Activated CD8-positive, alpha-beta memory T cell treated with anti-CD3 and anti-CD28 coated beads for 36 hours (primary cell): ENCODE measurements at regions not wholly inside any gene's neighbourhood (a gene's known extent, or its start where the extent isn't known, plus 50 kb on each side); places are given as distances from the start of the nearest gene placed in this dataset.

Source experiments
- CTCF ChIA-PET: fragments of 350-600 bp; sonication (Branson Sonifier 250); formaldehyde crosslinking; loops from one replicate; lab custom pipeline; 2021; ENCODE audit warnings: antibody characterized with exemption; lab: Charles Lee
- POLR2A ChIA-PET: fragments of 350-600 bp; sonication (Branson Sonifier 250); formaldehyde crosslinking; loops from one replicate; lab custom pipeline; 2021; ENCODE audit warnings: antibody characterized with exemption; lab: Charles Lee

DNA sequence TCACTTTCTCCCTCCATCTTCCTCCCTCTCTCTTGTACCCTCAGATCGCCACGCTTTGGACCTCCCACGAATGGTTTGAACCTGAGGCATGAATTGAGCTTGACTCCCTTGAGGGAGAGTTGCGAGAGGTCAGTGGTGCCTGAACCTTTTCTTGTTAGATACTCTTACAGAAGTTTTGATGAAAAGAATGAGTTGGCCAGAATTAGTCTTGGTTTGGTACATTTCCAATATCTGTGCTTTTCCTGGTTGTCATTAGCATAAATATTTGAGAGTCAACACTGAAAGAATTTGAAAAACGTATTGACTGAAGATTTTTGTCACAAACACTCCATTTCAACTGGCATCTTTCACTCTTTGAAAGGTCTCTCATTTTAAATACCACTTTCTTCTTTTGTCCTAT, 510.6 kb upstream of the DIPK2B start:
- POLR2A ChIA-PET = interaction anchor here (2.3 kb wide), 1 partner anchor 47 kb away, joined by 16 read pairs; no protein-coding TSS in a partner anchor
- CTCF ChIA-PET = interaction anchor here (0.6 kb wide), 1 partner anchor 236 kb away, joined by 4 read pairs; no protein-coding TSS in a partner anchor

- CTCF ChIA-PET = interaction anchor here (1.0 kb wide), 1 partner anchor 48 kb away, joined by 3 read pairs; no protein-coding TSS in a partner anchor
- POLR2A ChIA-PET = interaction anchor here (0.6 to 2.3 kb wide), 4 partner anchors 48 to 114 kb away, joined by 3 to 16 read pairs (median 6); no protein-coding TSS in a partner anchor
Measured at GRCh38 chrX:45710081-45710801, 509.6 kb upstream of the DIPK2B start.

- ChIA-PET CTCF (no interaction called here), POLR2A (interaction anchor here (0.6 to 2.3 kb wide), 3 partner anchors 49 to 88 kb away, joined by 3 to 16 read pairs (median 7); no protein-coding TSS in a partner anchor)
Measured at GRCh38 chrX:45709381-45709780, 508.7 kb upstream of the DIPK2B start.

DNA sequence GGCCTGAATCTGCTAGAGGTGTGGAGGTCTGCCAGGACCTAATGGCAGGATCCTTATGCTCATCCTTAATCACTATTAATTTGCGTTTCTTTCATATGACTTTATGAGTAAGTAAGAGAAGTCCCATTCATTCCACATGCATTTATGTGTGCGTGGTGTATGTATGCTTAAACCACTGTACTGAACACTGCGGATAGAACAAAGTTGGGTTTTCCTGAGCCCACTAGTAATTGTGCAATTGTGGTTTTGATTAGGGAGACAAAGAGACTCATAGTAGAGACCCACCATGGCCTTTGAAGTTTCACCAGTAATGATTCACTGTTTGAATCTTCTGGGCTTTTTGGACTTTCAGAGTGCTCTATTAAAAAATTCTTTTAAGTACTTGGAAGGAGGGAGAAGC, 498.5 kb upstream of the DIPK2B start:
- POLR2A ChIA-PET = no interaction called here
- CTCF ChIA-PET = no interaction called here

DNA sequence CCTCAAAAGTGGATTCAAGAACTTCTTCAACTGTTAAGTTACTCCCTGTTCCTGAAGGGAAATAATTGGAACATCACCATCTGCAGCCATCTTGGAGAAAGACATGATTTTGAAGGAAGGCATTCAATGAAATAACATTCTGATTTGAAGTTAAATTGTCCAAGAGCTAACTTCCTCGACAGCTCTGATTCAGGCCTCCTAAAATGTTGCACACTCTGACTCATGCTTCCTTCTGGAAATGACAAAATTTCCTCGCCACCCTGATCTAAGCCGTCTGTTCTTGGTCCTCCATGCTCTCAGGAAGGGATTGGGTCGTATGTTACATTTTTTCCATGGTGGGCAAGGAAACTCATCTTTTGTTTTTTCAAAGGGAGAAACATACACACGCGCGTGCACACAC, 496.9 kb upstream of the DIPK2B start:
- POLR2A ChIA-PET = no interaction called here
- CTCF ChIA-PET = no interaction called here

- ChIA-PET POLR2A (no interaction called here), CTCF (no interaction called here)
Measured at GRCh38 chrX:45696736-45697135, 496.1 kb upstream of the DIPK2B start.

GRCh38 chrX:45689971-45690370, 489.3 kb upstream of the DIPK2B start:
- POLR2A ChIA-PET = no interaction called here
- CTCF ChIA-PET = no interaction called here

- ChIA-PET CTCF (no interaction called here), POLR2A (no interaction called here)
Measured at GRCh38 chrX:45683914-45684313, 483.2 kb upstream of the DIPK2B start.

- CTCF ChIA-PET = no interaction called here
- POLR2A ChIA-PET = no interaction called here
Measured at GRCh38 chrX:45681891-45682290, 481.2 kb upstream of the DIPK2B start.

DNA sequence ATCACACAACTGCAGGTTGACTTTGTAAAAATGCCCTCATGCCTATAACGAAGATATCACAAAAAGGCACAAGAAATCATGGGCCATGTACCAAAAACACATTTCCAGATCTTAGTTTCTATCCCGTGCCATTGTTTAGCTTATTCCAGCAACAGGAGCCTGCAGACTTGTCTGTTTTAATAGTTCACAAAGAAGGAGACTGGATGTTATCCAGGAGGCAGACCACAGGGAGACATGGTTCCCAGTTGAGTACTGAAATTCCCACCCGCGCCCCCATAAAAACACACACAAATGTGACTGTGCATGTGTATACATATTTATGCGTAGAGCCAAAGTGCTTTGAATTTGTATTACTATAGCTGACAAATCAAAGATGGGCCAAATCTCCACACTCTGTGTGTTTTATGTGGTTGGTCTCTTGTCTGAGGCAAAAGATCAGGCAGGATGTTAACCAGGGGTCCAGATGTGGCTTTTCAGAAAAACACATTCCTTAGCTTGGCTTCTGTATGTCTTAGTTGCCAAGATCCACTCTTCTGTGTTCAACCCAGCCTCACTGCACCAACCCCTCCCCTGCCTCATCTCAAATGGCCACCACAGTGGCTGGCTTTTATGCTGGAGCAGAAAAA, 469.2 kb upstream of the DIPK2B start:
- POLR2A ChIA-PET = no interaction called here

GRCh38 chrX:45668686-45669443, 468.2 kb upstream of the DIPK2B start:
- ChIA-PET POLR2A (no interaction called here), CTCF (interaction anchor here (1.0 kb wide), 1 partner anchor 21 kb away, joined by 3 read pairs; no protein-coding TSS in a partner anchor)

More for the DNA sequence above, 469.2 kb upstream of the DIPK2B start:
- CTCF ChIA-PET = interaction anchor here (1.0 kb wide), 1 partner anchor 22 kb away, joined by 3 read pairs; no protein-coding TSS in a partner anchor

DNA sequence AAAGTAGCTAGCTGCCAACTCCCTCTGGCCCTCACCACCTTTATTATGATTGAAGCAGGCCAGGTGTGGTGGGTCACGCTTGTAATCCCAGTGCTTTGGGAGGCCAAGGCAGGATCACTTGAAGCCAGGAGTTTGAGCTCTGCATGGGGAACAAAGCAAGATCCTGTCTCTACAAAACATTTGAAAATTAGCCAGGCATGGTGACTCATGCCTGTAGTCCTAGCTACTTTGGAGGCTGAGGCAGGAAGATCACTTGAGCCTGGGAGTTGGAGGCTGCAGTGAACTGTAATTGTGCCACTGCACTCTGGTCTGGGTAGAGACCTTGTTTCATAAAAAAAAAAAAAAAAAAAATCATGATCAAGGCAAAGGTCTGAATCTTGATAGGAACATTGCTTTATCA, 467.0 kb upstream of the DIPK2B start:
- CTCF ChIA-PET = no interaction called here
- POLR2A ChIA-PET = no interaction called here

GRCh38 chrX:45664727-45665290, 464.1 kb upstream of the DIPK2B start:
- CTCF ChIA-PET = no interaction called here
- POLR2A ChIA-PET = no interaction called here

DNA sequence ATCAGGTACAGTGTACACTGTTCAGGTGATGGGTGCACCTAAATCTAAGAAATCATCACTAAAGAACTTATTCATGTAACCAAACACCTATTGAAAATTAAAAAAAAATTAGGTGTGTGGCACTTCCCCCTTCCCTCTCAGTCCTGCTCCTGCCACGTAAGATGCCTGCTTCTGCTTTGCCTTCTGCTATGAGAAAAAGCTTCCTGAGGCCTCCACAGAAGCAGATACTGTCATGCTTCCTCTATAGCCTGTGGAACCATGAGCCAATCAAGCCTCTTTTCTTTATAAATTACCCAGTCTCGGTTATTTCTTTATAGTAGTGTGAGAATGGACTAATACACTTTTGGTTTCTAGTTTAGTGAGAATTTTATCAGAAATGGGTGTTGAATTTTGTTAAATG, 459.8 kb upstream of the DIPK2B start:
- ChIA-PET CTCF (no interaction called here), POLR2A (no interaction called here)

DNA sequence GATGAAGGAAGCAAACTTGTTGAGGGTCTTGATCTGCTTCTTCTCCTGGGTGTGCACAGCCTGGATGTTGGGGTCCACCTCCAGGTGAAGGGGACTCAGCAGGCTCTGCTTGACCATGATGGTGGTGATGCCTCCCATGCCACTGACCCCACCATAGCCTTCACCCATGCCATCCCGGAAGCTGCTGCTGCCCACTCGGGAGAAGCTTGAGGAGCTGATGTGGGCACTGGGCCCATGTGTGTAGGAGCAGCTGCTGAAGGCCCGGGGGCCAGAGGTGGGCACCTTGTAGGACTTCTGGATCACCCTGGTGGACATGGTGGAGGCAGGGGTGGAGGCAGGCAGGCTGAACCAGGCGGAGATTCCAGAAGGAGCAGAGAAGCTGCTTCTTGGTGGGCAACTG, 432.7 kb upstream of the DIPK2B start:
- ChIA-PET POLR2A (no interaction called here), CTCF (no interaction called here)

DNA sequence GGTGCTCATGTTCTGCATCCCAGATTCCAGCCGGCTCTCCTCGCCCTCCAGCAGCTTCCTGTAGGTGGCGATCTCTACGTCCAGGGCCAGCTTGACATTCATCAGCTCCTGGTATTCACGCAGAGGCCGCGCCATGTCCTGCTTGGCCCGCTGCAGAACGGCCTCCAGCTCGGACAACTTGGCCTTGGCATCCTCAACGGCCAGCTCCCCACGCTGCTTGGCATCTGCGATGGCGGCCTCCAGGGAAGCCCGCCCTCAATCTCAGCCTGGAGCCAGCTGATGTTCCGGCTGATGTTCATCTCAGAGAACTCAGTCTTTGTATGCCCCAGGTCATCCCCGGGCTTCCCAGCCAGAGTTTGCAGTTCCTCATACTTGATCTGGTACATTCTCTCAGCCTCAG, 431.8 kb upstream of the DIPK2B start:
- POLR2A ChIA-PET = no interaction called here
- CTCF ChIA-PET = no interaction called here

GRCh38 chrX:45630078-45630477, 429.4 kb upstream of the DIPK2B start:
- ChIA-PET POLR2A (no interaction called here), CTCF (no interaction called here)

- CTCF ChIA-PET = interaction anchor here (0.6 kb wide), 2 partner anchors 13 to 676 kb away, joined by 3 to 4 read pairs; no protein-coding TSS in a partner anchor
- POLR2A ChIA-PET = no interaction called here
Measured at GRCh38 chrX:45628041-45628440, 427.4 kb upstream of the DIPK2B start.

DNA sequence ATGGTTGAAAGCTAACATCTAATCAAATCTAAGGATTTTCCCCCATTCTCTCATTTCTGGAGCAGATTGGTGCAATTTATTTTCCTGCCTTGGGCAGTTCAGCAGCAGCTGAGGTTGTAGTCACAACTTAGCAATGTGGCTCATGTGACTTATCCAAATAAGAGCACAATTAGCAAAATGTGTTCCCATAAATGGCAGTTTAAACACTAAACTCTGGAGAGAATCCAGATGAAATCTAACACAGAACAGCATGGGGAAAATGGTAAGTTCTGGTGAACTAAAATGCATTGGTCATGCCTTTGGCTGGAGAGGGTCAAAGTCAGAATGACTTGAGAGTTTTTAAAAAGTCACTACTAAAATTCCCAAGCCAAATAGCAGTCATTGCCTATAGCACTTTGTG, 422.6 kb upstream of the DIPK2B start:
- ChIA-PET CTCF (no interaction called here), POLR2A (no interaction called here)

- CTCF ChIA-PET = no interaction called here
Measured at GRCh38 chrX:45622538-45622937, 421.9 kb upstream of the DIPK2B start.

More at GRCh38 chrX:45622538-45622937, 421.9 kb upstream of the DIPK2B start:
- POLR2A ChIA-PET = interaction anchor here (0.6 to 1.9 kb wide), 3 partner anchors 88 to 189 kb away, joined by 3 to 7 read pairs (median 5); no protein-coding TSS in a partner anchor
